GM19025 (cell line): ENCODE measurements at regions not wholly inside any gene's neighbourhood (a gene's known extent, or its start where the extent isn't known, plus 50 kb on each side); places are given as distances from the start of the nearest gene placed in this dataset.
"Not testable (repeated sequence)": the region's sequence is repeated elsewhere in the genome, so short reads cannot be mapped to it uniquely, and the experiment has no call there.

ENCODE experiments used
- ATAC-seq: cut with Tn5 transposase; IDR thresholded peaks from one replicate; pipeline ENCODE4 v1.9.1; 2021; ENCODE audit warnings: mild to moderate bottlenecking, low read depth, moderate library complexity; ENCODE audit not compliant: unreplicated experiment

DNA sequence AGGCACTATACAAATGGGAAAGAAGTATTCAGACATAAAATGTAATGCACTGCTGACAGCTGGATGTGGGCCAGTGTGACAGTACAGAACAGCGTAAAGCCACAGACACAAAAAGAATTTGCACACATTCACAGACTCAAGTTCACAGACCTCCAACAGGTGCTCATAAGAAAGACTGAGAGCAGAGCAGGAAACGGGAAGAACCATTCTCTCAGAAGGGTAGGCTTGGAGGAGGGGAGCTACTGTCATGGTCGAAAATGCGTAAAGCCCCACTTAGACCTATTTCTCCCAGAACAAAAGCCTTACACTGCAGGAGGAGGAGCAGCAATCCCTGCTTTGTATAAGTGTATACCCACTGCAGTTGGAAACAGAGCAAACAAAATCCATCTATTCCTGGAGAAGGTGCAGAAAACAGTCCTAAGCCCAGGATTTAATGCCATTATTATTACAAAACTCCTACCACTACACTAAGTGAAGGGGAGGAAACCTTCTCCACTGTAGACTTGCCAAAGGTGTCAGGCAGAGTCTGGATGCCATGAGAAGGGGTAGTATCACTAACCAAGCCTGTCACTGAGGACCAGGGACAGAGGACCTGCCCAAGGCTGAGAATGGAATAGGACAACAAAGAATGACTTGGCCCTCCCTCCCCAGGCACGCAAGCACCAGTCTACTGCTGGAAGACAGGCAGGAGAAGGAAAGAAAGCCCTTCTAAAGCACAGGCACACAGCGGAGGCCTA, 103.0 kb upstream of the FAM25C start:
- not testable (repeated sequence) for ATAC-seq

GRCh38 chr10:48098854-48099253, 99.3 kb upstream of the FAM25C start:
- ATAC-seq, result not testable (repeated sequence)

DNA sequence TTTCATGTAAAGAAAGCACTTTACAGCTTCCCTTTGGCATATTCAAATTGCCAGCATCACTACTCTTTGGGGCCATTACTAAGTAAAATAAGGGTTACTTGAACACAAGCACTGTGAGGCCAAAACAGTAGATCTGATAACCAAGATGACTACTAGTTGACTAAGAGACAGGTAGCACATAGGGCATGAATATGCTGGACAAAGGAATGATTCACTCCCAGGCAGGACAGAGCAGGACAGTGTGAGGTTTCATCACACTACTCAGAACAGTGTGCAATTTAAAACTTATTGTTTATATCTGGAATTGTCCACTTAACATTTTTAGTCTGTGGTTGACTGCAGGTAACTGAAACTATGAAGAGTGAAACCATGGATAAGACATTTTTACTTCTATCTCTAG, 91.1 kb upstream of the FAM25C start:
- not testable (repeated sequence) for ATAC-seq

- not testable (repeated sequence) for ATAC-seq
Observed at GRCh38 chr10:48088087-48088486, 88.5 kb upstream of the FAM25C start.

GRCh38 chr10:48084446-48084845, 84.9 kb upstream of the FAM25C start:
- ATAC-seq, result not testable (repeated sequence)

GRCh38 chr10:48071228-48071627, 71.6 kb upstream of the FAM25C start:
- ATAC-seq, result not testable (repeated sequence)

- peak; percentile 55 for ATAC-seq
Observed at GRCh38 chr10:48063944-48064625, 64.5 kb upstream of the FAM25C start.

- ATAC-seq, result not testable (repeated sequence)
Observed at GRCh38 chr10:48055395-48055794, 55.8 kb upstream of the FAM25C start.
